Stimulated activated CD4-positive, alpha-beta T cell treated with anti-CD3 and anti-CD28 coated beads, Interleukin-2, amount 100 ng/mL, for 24 hours (primary cell): ENCODE measurements at regions not wholly inside any gene's neighbourhood (a gene's known extent, or its start where the extent isn't known, plus 50 kb on each side); places are given as distances from the start of the nearest gene placed in this dataset.

Source experiments
- DNase-seq, 2 donors: peaks; one replicate each; pipeline ENCODE4 v3.0.0-alpha.2; 2020

- DNase-seq, result no peak
Measured at GRCh38 chr6:90401933-90402830, 105.5 kb upstream of the BACH2 start.

GRCh38 chr6:90399970-90400369 is 103.3 kb upstream of the BACH2 start:
- peak in 1 of 2 donors; percentile 44 for DNase-seq

GRCh38 chr6:90397929-90398674 is 101.5 kb upstream of the BACH2 start:
- peak; percentile 81 to 86 for DNase-seq

GRCh38 chr6:90397047-90397446 is 100.4 kb upstream of the BACH2 start:
- no peak for DNase-seq

- DNase-seq, result peak; percentile 75 to 77
Measured at GRCh38 chr6:90393232-90393884, 96.7 kb upstream of the BACH2 start.

GRCh38 chr6:90390379-90390778 is 93.7 kb upstream of the BACH2 start:
- DNase-seq, result no peak

- peak; percentile 40 to 42 for DNase-seq
Measured at GRCh38 chr6:90388395-90388794, 91.8 kb upstream of the BACH2 start.

- no peak for DNase-seq
Measured at GRCh38 chr6:90387826-90388225, 91.2 kb upstream of the BACH2 start.

- no peak for DNase-seq
Measured at GRCh38 chr6:90387383-90387775, 90.7 kb upstream of the BACH2 start.

- no peak for DNase-seq
Measured at GRCh38 chr6:90386399-90387382, 90.0 kb upstream of the BACH2 start.

GRCh38 chr6:90385759-90386313 is 89.2 kb upstream of the BACH2 start:
- no peak for DNase-seq

GRCh38 chr6:90384720-90385119 is 88.1 kb upstream of the BACH2 start:
- no peak for DNase-seq

GRCh38 chr6:90383196-90383822 is 86.7 kb upstream of the BACH2 start:
- no peak for DNase-seq

- DNase-seq, result no peak
Measured at GRCh38 chr6:90382760-90383159, 86.1 kb upstream of the BACH2 start.

GRCh38 chr6:90375681-90376439 is 79.2 kb upstream of the BACH2 start:
- DNase-seq, result no peak

GRCh38 chr6:90374201-90374600 is 77.6 kb upstream of the BACH2 start:
- DNase-seq, result no peak

- DNase-seq, result no peak
Measured at GRCh38 chr6:90372885-90373284, 76.2 kb upstream of the BACH2 start.

GRCh38 chr6:90372450-90372849 is 75.8 kb upstream of the BACH2 start:
- DNase-seq, result no peak

GRCh38 chr6:90370493-90370959 is 73.9 kb upstream of the BACH2 start:
- DNase-seq, result no peak

GRCh38 chr6:90369651-90370050 is 73.0 kb upstream of the BACH2 start:
- DNase-seq, result no peak
